Right lobe of liver (tissue), 4 donors: ENCODE measurements at regions not wholly inside any gene's neighbourhood (a gene's known extent, or its start where the extent isn't known, plus 50 kb on each side); places are given as distances from the start of the nearest gene placed in this dataset.

Source experiments
- POLR2A ChIP-seq: fragments of 450-650 bp; IDR thresholded peaks from one replicate; pipeline ENCODE4 v1.6.1; 2017; ENCODE audit warnings: antibody characterized with exemption, mild to moderate bottlenecking
- TF ChIP-seq, protein P1 (sequence below), 4 donors: fragments of 200-600 bp in 3 of 4; fragments of 450-650 bp in 1 of 4; IDR thresholded peaks; one replicate each; pipeline versions ENCODE4 v1.5.1 to v1.8.0; 2016 to 2022; ENCODE audit warnings: antibody characterized with exemption in 4 of 4, mild to moderate bottlenecking in 2 of 4
- donor health status: DM: no; HTN: no; CAD: no.
- donor health status: DM: no; HTN: no; CAD: no.
- donor health status: DM: no; HTN: yes; CAD: no.

DNA sequence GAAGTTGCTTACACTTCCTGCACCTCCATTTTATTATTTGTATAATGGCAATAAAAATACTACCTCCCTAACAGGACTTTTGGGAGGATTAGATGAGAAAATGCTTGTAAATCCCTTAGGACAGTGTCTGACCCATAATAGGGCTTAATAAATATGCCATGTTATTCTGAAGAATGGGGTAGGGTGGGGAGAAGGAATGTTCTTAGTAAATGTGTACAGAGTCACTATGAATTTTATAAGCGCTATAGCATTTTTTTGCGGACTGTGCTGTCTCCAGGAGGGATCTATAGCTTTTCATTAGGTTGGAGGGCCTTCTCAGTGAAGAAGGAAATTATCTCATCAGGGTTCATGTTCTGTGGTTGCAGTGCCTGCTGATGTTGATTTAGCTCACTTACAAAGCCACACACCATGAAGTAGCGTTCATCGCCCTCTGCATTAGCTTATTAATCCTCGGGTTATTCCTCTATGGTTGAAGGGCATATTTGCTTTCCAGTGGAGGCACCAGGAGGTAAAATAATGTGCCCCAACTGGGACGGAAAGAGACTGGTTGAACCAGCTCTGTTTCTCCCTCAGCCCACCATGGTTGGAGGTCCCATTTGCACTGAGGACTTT, 497.1 kb downstream of the ARHGEF28 start:
- TF ChIP-seq, protein P1, sequence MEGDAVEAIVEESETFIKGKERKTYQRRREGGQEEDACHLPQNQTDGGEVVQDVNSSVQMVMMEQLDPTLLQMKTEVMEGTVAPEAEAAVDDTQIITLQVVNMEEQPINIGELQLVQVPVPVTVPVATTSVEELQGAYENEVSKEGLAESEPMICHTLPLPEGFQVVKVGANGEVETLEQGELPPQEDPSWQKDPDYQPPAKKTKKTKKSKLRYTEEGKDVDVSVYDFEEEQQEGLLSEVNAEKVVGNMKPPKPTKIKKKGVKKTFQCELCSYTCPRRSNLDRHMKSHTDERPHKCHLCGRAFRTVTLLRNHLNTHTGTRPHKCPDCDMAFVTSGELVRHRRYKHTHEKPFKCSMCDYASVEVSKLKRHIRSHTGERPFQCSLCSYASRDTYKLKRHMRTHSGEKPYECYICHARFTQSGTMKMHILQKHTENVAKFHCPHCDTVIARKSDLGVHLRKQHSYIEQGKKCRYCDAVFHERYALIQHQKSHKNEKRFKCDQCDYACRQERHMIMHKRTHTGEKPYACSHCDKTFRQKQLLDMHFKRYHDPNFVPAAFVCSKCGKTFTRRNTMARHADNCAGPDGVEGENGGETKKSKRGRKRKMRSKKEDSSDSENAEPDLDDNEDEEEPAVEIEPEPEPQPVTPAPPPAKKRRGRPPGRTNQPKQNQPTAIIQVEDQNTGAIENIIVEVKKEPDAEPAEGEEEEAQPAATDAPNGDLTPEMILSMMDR (IDR thresholded peaks at IDR 0.05) = no peak
- no peak for TF ChIP-seq POLR2A
